GM19463 (cell line): ENCODE measurements at regions not wholly inside any gene's neighbourhood (a gene's known extent, or its start where the extent isn't known, plus 50 kb on each side); places are given as distances from the start of the nearest gene placed in this dataset.

Experiments used
- ATAC-seq: cut with Tn5 transposase; IDR thresholded peaks from one replicate; pipeline ENCODE4 v1.9.1; 2021; ENCODE audit warnings: mild to moderate bottlenecking, moderate library complexity; ENCODE audit not compliant: unreplicated experiment

DNA sequence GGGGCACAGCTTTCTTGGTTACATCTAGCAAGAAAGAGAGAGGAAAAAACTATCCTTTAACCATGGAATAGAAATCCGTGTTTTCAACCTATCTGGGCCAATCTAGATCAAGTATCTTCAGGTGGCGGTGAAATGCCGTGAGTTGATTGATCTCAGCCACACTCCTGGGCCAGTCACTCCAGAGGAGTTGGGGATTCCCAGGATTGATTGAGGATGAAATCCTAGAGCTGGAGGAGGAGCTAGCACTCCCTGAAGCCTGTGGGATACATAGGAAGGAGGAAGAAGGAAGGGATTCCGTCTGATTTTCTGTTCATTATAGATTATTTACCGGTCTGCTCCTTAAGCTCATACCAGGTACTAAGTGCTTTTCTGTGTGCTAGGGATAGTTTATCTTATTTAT, 106.3 kb upstream of the ARID2 start:
- no peak for ATAC-seq

DNA sequence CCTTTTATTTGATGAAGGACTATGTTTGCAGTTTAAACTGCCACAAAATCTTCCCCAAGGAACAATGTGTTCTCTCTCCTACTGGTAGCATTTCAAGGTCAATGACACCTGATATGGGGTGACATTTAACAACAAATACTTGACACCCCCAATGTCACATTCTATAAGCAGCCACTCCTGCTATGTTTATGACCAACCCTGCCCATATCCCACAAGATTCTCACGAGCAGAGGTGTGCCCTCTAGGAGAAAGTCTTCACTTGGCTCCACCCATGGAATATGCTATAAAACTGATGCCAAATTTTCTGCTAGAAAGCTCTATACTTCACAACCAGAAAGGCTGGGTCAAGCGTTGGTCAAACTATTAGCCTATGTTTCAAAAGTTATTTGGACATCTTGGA, 105.6 kb upstream of the ARID2 start:
- ATAC-seq = no peak

DNA sequence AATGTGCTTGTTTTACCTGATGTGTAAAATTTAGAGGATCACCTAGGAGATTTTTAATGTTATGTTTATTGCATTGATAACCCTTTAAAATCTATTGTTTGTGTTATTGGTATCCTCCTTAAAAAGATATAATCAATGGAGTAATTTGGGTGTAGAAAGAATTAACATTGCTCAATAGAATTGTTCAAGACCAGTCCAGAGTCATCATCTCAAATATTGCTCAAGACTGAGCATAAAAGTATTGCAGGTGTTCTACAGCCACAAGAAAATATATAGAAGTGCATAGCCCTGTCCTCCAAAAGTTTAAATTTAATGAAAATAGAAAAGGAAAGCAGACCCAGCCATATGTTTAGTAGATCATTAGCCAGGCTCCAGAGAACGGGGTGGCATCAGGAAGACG, 102.5 kb upstream of the ARID2 start:
- no peak for ATAC-seq

DNA sequence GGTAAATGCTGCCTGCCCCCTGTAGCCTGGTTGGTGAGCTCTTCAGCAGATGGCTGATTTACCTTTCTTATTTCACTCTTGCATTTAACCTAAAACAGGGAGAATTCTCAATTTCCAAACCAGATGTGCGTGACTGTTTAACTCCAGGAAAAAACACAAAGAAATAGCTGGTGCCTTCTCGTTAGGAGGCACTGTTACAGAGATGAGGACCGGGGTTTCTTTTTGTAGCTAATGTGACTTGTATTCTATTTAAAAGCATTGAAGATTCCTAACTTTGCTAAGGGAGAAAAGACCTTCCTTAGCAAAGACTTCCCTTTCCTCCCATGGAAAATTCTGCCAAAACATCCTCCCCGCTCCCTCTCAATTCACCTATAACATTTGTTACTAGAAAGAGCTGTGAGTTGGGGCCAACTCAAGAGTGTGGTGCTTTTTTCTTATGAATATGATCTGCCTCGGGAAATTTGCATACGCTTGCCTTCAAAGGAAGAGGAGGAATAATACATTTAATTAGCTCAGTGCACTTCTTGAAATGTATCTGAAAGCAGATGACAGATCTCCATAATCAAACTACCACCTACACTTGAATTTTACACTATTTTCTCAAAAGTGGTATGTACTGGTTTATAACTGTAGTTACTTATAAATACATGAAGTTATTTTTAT, 102.0 kb upstream of the ARID2 start:
- no peak for ATAC-seq

DNA sequence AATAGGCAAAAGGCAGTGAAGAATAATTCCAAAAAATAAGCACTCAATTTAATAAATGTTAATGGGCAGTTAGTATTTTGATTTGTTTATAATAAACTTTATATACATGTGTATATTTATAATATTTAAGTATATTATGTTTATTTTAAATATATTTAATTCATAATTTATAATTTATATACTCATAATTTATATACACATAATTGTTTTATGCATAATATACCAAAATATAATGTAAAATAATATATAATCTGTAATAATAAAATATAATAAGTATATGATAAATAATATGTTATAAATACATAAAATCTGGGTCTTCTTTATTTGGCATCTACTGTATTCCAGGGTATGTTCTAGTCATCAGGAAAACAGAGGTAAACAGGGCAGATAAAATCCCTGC, 100.2 kb upstream of the ARID2 start:
- no peak for ATAC-seq

DNA sequence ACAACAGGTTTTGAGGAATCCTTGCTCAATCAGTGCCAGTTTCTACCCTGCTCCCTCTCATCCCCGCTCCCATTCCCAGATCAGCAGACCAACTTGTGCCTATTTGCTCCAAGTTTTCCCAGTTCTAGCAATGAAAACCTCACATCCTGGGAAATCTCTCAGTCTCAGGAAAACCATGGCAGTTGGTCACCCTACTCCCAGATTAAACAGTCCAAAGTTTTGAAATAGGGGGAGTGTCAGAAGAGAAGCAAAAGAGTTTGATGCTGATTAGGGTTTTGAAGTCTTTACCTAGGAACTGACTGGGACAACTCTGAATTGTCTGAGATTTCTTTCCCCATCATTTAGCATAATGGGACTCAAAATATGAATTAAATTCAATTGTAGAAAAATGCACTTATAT, 95.8 kb upstream of the ARID2 start:
- ATAC-seq = no peak

DNA sequence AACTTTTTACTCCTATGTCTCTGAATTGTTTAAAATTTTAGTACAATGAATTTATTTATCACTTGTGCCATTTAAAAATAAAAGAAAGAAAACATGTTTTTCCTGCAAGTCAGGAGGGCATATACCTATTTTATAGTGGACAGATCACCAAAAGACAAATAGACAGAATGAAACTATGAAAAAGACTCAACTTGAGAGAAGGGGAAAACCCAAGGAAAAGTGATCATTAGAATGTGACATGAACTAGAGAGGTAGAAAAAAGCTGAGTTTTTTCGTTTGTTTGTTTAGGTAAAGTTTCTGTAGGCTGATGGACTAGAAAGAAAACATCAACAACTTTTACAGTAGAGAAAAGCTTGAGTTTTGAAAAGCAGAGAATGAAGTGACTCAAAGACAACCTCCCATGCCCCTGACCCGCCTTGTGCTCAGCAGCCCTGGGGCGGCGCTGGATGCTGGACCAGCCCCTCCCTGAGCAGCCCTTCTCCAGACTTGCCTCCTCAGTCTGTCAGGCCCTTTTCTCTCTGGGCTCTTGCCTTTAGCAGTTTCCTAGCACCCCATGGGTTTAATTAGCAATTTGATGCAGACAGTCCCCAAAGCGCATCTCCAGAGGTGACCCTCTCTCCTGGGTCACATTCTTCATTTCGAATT, 95.1 kb upstream of the ARID2 start:
- ATAC-seq = peak; percentile 76

DNA sequence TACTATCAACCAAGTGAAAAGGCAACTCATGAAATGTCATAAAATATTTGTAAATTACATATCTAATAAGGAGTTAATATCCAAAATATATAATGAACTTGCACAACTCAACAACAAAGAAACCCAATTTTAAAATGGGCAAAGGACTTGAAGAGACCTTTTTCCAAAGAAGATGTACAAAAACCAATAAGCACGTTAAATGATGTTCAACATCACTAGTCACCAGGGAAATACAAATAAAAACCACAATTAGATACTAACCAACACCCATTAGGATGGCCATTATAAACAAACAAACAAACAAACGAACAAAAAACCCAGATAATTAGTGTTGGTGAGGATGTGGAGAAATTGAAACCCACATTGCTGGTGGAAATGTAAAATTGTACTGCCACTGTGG, 92.3 kb upstream of the ARID2 start:
- ATAC-seq = no peak

DNA sequence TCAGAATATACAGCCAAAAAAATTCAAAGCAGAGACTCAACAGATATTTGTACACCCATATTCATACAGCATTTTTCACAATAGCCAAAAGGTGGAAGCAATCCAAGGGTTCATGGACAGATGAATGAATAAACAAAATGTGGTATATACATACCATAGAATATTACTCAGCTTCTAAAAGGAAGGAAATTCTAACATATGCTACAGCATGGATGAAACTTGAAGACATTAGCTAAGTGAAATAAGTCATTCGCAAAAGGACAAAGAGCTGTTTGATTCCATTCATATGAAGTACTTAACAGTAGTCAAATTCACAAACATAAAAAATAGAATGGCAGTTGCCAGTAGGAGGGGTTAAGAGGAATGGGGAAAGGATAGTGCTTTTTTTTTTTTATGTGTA, 91.8 kb upstream of the ARID2 start:
- no peak for ATAC-seq

DNA sequence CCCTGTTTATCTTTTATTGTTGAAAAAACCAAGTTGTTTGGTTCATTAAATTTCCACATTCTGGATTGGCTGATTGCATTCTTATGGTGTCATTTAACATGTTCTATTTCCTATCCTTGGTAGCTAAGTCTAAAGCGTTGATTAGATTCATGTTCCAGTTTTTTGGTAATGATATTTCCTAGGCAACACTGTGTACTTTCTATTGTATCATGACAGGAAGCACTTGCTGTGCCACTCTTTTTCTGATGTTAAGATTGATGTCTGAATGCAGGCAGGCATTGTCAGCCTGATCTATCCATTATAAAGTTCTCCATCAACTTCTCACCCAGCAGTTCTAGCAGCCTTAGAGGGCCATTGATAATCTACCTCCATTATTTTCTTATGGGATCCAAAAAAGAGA, 91.1 kb upstream of the ARID2 start:
- ATAC-seq = no peak

DNA sequence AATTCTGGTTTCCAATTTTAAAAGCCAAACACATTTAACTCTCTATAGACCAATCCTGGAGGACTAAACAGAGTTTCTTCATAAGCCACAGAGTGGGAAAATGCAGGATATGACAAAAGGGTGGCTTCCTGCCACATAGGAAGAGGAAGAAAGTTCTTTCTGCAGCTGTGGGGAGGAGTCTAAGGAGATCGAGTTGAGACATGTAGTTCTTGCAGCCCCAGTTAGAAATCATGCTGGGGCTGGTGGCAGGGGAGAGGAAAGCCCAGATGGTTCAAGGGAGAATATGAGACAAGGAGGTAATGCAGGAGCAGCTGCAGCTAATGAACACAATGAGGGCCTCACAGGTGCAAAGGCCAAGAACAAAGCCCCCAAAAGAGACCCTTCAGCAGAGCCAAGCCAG, 85.0 kb upstream of the ARID2 start:
- ATAC-seq = no peak

DNA sequence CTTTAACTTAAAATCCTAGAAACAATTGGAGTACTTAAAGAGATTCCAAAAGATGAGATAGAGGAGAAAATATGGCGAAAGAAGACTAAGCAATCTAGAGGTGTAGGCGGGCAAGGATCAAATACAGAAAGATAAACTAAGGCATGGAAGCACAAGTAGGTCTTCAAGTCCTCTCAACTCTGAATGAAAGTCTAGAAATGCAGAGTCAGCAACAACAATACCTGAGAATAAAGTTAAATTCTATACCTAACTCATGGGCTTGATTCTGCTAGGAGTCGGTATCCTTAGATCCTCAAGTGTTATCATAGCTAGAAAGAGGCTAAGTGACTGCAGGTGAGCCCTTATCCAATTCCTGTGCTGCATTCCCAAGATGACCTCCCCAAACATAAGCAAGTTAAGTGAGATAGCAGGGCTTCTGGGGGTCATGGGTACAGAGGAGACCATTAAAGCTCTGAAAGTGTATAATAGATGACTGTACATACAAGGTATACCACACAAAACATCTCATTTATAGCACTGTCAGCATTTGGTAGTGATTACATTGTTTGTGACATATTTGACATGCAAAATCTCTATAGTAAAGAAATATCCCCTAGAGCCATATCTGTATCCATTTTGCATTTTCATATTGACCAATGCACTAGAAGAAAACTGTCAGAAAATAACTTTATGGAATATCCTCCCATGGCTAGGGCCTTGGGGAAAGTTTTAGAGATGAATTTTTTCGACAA, 82.5 kb upstream of the ARID2 start:
- no peak for ATAC-seq

DNA sequence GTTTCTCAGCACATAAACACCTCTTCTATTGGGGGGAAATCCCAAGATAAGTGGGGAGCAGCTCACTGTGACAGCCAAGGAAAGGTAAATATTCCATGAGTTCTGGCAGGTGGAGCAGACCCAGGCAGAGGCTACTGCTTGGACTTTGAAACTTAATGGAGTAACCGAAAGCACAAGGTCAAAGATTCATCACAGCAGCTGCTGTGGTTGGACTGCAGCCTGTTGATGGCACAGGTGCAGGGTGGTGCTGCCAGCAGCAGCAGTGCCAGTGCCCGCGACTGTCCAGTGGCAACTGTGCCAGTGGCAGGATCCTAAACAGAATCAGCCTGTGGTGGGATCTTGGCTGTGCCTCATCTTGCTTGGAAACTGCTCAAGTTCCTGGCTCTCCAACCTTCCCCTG, 81.4 kb upstream of the ARID2 start:
- peak; percentile 44 for ATAC-seq

DNA sequence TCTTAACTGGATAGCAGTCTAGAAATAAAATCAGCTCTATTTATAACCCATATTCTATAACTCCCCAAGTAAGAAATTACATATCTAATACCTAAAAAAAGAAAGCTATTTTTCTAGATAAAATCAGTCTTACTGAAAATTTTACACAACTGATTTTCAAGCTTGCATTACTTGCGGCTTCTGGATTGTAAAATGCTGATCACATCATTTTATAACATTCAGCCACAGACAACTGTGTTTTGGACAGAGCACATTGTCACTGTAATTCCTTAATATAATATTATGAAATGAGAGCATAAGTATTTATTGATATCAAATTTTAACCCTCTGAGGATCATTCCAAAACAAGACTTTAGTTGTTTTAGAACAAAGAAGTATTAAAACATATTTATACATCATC, 78.5 kb upstream of the ARID2 start:
- no peak for ATAC-seq

DNA sequence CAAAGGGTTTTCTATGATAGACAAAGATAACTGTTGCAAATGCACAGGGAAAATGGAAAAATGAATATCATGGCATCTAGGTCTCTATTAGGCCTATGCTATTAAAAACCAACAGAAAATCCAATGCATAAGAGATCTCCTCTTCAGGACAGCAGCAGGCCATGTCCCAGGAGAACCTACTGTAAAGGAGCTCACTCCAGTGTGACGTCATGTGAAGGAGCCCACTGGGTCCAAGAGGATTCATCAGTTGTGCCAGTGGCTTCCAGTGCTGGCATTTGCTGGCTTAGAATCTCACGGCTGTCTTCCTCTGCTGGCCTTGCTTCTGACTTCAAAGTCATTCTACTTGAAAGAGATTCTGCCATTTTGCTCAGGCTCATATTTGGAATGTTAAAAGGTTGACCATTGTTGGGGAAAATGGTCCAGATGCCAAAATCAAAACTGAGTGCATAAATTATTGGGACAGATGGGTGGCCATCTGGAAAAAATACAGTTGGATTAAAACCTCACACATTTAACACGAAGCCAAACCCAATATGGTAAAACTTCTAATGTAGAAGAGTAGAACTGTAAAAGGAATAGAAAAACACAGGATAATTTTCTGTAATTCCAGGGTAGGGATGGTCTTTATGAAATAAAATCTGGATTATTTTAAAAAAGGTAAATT, 75.4 kb upstream of the ARID2 start:
- ATAC-seq = no peak

DNA sequence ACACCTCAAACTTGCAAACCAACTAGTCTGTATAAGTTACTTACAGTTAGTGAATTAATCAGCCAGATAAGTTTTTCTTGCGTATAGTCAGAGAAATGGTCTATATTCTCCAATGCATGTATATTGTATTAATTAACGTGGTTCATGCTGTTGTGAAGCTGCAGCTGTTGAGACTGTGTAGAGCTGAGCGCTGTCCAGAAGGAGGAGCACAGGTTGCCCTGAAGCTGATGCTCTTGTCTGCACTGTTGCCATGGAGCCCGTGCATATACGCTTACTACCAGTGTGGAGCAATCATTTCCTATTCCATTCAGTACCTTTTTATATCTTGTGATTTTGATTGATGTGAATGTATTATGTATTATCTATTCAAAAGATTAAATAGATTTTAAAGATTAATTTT, 74.3 kb upstream of the ARID2 start:
- peak; percentile 75 for ATAC-seq

DNA sequence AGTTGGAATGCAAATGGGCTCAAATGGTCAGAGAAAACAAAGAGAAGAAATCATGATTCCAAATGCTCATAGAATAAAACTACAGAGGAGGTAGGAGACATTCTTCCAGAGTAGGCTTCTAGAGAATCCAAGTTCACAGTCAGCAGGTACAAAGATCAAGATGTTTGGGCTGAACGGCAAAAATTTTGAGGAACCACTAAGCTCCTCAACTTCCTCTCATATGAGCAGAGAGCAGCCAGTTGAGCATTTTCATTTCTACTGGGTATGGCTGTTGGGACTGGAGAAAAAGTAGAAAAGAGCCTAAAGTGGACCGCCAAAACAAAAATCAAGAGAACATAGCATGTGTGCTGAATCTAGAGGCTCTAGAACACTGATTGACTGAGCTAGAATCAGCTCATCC, 73.8 kb upstream of the ARID2 start:
- ATAC-seq = no peak

DNA sequence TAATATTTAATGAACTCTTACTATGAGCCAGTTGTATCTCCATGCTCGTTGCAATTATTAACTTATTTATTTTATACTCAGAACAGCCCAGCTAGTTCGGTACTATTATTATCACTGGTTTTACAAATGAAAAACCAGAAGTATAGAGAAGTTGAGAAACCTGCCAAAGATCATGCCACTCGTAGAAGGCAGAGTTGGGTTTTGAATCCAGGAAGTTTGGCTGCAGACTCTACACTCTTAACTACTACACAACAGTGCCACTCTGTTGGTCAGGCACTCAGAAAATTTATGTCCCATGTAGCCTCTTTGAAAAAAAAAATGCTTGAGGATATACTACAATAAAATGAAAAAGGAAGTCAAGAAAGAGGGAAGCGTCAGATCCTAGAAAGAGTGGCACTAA, 71.5 kb upstream of the ARID2 start:
- ATAC-seq = no peak

DNA sequence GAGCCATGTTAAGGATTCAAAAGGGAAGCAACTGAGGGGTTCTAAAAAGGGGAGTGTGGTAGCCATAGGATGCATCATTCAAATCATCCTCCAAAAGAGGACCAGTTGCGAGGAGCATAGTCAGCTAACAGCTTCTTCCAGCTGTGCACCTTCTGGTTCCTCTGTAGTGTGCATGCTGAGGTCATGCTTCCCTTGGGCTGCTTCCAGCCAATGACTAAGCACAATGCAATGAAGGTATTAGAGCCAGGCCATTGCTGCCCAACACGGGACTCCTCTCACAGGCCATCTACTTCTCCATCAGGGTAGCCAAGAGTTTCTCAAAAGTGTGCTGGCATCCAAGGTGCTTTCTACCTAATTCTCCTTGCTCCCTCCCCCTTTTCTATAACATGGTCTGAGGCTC, 69.2 kb upstream of the ARID2 start:
- ATAC-seq = no peak

DNA sequence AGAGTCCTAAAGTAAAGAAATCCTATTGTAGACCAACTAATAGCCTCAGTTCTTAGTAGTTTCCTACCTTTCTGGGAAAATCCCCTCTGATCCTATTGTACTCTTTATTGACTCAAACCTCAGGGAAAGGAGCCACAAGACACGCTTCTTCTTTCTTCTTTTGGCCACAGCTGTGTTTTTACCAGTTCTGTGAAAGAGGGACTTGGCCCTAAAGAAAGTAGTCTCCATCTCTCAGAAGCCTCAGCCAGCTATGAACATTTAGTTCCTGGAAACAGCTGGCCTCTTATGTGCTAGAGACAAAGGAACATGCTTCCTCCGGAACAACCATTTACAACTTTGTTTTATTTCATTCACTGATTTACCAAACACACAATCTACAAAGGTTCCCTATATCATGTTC, 66.1 kb upstream of the ARID2 start:
- no peak for ATAC-seq

DNA sequence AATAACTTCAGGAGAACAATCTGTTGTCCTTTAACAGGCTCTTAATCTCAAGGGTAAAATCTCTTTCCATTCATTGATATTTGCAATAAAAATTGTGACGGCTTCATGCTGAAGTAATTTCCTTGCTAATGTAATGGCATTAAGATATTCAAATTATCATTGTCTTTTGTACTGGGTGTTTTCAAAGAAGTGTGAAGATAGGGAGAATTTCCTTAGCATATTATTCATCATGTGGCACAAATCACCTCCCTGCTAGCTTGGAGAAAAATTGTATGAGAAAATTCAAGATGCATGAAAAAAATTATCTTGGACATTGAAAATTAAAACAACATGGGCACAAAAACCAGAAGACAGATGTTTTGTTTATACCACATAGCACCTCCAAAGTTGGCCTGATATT, 63.6 kb upstream of the ARID2 start:
- no peak for ATAC-seq

DNA sequence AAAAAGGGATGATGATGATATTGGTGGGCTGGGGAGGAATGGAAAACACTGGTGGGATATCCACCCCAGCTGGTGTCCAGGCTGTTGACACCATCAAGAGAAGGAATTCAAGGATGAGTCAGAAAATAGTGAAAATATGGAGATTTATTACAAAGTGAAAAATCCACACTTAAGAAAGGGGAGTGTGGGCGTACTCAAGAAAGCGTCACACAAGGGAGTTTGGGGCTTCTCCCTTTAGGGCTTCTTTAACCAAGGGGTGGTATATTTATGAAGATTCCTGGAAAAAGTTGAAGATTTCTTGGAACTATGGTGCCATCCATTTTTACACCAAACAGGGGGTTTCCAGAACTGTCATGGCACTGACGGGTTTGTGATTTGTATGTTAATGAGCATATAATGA, 63.1 kb upstream of the ARID2 start:
- ATAC-seq = no peak
